ENCODE measurements at regions not wholly inside any gene's neighbourhood (a gene's known extent, or its start where the extent isn't known, plus 50 kb on each side); places are given as distances from the start of the nearest gene placed in this dataset.

DNA sequence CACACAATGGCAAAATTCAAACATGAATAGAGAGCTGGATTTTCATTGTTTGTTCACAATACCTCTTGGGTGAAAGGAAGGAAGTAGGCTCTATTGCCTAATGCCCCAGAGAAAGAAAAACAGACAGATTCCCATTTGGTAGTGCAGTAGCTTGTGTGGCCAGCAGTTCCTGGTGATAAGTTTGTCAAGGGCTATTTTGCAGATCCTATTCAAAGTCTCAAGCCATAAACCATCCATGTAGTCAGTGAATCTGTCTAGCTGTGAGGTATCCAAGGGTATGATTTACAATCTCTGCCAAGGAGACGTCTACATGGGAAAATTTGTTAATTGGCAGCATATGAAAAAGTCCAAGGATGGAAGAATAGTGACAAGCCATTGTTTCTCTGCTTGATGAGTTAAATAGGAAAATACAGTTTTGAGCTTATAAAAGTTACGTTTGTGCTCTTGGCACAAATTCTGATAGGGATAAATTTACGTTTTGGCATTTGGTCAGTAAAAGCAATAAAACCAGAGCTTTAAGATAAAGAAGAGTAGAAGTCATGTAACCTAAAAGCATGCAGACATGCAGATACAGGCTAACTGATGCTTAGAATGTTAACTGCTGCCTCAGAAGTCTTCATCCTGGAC, 269.1 kb downstream of the GATA3 start:
- ChIA-PET POLR2A (interaction anchor here (1.4 to 2.4 kb wide), 2 partner anchors 9 to 263 kb away, joined by 3 to 7 read pairs; no protein-coding TSS in a partner anchor), CTCF (interaction anchor here (0.7 kb wide), 1 partner anchor 44 kb away, joined by 3 read pairs; no protein-coding TSS in a partner anchor)
- no peak overlapping the region for H3K27ac Mint-ChIP-seq
- TF ChIP-seq, protein P1, sequence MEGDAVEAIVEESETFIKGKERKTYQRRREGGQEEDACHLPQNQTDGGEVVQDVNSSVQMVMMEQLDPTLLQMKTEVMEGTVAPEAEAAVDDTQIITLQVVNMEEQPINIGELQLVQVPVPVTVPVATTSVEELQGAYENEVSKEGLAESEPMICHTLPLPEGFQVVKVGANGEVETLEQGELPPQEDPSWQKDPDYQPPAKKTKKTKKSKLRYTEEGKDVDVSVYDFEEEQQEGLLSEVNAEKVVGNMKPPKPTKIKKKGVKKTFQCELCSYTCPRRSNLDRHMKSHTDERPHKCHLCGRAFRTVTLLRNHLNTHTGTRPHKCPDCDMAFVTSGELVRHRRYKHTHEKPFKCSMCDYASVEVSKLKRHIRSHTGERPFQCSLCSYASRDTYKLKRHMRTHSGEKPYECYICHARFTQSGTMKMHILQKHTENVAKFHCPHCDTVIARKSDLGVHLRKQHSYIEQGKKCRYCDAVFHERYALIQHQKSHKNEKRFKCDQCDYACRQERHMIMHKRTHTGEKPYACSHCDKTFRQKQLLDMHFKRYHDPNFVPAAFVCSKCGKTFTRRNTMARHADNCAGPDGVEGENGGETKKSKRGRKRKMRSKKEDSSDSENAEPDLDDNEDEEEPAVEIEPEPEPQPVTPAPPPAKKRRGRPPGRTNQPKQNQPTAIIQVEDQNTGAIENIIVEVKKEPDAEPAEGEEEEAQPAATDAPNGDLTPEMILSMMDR (IDR thresholded peaks at IDR 0.05), result no peak
- peaks cover 1% of the 10 kb centered on the region for H3K27me3 Mint-ChIP-seq
- ATAC-seq (no peak), DNase-seq (no peak)
- H3K9me3 Mint-ChIP-seq, result no peaks in the 10 kb centered on the region
- H3K4me1 Mint-ChIP-seq (ENCODE audit: low read depth), result peaks cover 25% of the 10 kb centered on the region
- no peak overlapping the region for H3K4me3 Mint-ChIP-seq
- intact Hi-C loops (cut with micrococcal nuclease), result loop anchor here (10.0 kb wide), 1 partner anchor 79 kb away; no protein-coding TSS in a partner anchor
- no peaks in the 10 kb centered on the region for H3K36me3 Mint-ChIP-seq (ENCODE audit: low read depth)

DNA sequence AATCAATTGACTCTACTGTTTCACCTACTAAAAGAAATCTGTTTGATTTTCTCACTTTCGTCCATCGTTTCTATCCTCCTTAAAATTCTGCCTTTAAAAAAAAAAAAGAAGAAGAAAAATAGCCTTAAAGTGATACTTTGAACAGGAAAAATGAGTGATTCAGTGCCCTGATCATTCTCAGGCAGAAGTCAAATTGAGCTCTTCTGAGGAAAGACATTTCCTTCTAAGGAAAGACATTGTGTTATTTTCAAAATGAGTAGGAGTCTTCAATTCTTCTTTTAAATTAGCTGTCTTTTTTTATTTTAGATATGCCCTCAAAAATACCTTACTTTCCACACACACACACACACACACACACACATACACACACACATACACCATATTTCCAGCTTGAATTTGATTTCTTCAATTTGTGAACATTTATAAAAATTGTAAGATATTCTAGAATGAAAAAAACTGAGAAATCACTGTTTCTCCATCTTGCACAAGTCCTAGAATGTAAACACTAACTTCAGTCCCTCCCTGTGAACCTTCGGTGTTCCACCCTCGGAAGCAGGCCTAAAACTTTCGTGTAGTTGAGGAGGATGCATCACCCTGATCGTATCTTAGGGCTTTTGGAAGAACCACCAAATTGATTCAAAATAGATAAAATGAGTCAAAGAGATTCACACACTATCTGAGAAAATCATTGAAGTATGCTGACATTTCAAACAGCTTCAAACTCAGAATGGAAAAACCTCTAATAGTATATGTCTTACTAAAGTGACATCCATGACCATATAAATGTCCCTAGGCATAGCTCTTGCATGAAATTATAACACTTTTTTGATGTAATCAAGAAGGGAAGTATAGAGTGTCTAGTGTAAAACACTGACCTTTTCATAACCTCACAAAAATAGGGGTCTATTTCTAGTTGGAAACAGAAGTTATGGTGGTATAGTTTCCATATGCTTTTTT, 270.8 kb downstream of the GATA3 start:
- Mint-ChIP-seq H3K36me3 (ENCODE audit: low read depth) (no peaks in the 10 kb centered on the region), H3K27ac (peak overlapping the region; percentile 65), H3K27me3 (peaks cover 1% of the 10 kb centered on the region), H3K4me1 (ENCODE audit: low read depth) (peaks cover 38% of the 10 kb centered on the region), H3K4me3 (peak overlapping the region; percentile 3), H3K9me3 (no peaks in the 10 kb centered on the region)
- ATAC-seq (peak; percentile 83), DNase-seq (peak; percentile 39)
- TF ChIP-seq, protein P1 (IDR thresholded peaks at IDR 0.05), result no peak
- ChIA-PET POLR2A (interaction anchor here (0.6 to 2.4 kb wide), 6 partner anchors 8 to 268 kb away, joined by 3 to 7 read pairs (median 4); no protein-coding TSS in a partner anchor), CTCF (interaction anchor here (1.4 to 1.9 kb wide), 2 partner anchors 10 to 78 kb away, joined by 3 to 5 read pairs; no protein-coding TSS in a partner anchor)
- intact Hi-C loops (cut with micrococcal nuclease), result loop anchor here (5.0 to 10.0 kb wide), 2 partner anchors 77 to 81 kb away; no protein-coding TSS in a partner anchor

DNA sequence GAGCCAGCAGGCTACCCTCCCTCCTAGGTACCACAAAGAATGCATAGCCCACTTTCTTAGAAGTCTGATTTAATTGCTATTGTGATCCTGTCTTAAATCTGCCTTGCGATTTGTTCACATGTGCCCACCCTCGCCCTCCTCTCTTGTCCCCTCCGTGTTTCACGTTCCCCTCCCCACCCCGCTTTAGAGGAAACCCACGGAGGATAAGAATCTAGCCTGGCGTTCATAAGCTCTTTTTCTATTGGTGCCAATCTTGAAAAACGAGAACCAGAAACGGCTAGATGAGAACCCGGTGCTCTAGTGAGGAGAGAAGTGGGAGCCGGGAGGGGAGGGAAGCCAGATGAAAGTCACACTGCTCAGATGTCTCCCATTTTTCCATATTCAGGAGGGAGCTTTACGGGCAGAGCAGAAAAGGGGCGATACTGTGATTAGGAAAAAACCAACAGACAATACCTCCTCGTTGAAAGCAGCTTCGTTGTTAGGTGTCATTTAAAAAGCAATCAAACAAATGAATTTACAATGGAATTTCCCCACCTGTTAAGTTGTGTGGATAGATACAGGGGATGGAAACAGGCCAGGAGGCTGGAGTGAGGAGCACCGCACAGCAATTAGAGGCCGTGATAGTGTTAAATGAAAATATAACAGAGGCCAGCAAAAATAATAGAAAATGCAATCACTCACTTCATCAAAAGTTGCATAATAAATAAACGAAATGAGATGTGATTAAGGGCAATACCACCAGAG, 272.1 kb downstream of the GATA3 start:
- H3K9me3 Mint-ChIP-seq, result no peaks in the 10 kb centered on the region
- TF ChIP-seq, protein P1 (IDR thresholded peaks at IDR 0.05), result no peak
- intact Hi-C loops (cut with micrococcal nuclease), result loop anchor here (5.0 to 10.0 kb wide), 2 partner anchors 76 to 82 kb away; no protein-coding TSS in a partner anchor
- ATAC-seq (no peak), DNase-seq (no peak)
- peak overlapping the region; percentile 65 for H3K27ac Mint-ChIP-seq
- POLR2A ChIA-PET, result interaction anchor here (1.1 kb wide), 1 partner anchor 31 kb away, joined by 3 read pairs; no protein-coding TSS in a partner anchor
- H3K36me3 Mint-ChIP-seq (ENCODE audit: low read depth), result no peaks in the 10 kb centered on the region
- peaks cover 1% of the 10 kb centered on the region for H3K27me3 Mint-ChIP-seq
- CTCF ChIA-PET, result interaction anchor here (1.4 to 1.9 kb wide), 2 partner anchors 9 to 76 kb away, joined by 3 to 5 read pairs; no protein-coding TSS in a partner anchor
- peaks cover 50% of the 10 kb centered on the region for H3K4me1 Mint-ChIP-seq (ENCODE audit: low read depth)
- no peak overlapping the region for H3K4me3 Mint-ChIP-seq

DNA sequence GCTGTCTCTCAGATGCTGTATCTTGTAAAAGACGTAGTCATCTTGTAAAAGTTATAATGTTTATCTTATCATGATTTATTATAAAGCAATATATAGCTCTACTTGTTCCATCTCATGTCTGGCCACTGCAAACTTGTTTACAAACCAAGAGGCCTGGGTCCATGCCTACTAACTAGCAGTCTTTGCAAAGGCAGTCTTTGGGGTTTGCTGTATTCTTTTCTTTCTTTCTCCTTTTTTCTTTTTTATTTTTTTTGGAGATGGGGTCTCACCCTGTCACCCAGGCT, 272.6 kb downstream of the GATA3 start:
- ChIA-PET CTCF (interaction anchor here (1.9 kb wide), 1 partner anchor 8 kb away, joined by 5 read pairs; no protein-coding TSS in a partner anchor), POLR2A (no interaction called here)
- TF ChIP-seq, protein P1 (IDR thresholded peaks at IDR 0.05), result no peak
- DNase-seq, result no peak
- intact Hi-C loops (cut with micrococcal nuclease), result loop anchor here (5.0 to 10.0 kb wide), 2 partner anchors 75 to 82 kb away; no protein-coding TSS in a partner anchor
- H3K4me1 Mint-ChIP-seq (ENCODE audit: low read depth), result peaks cover 56% of the 10 kb centered on the region
- peaks cover 1% of the 10 kb centered on the region for H3K27me3 Mint-ChIP-seq
- H3K27ac Mint-ChIP-seq, result no peak overlapping the region
- no peak for ATAC-seq
- H3K9me3 Mint-ChIP-seq, result no peaks in the 10 kb centered on the region
- no peaks in the 10 kb centered on the region for H3K36me3 Mint-ChIP-seq (ENCODE audit: low read depth)
- H3K4me3 Mint-ChIP-seq, result no peak overlapping the region

All from activated CD8-positive, alpha-beta T cell treated with anti-CD3 and anti-CD28 coated beads for 36 hours (primary cell).